Peyer's patch (tissue), 4 donors: ENCODE measurements at regions not wholly inside any gene's neighbourhood (a gene's known extent, or its start where the extent isn't known, plus 50 kb on each side); places are given as distances from the start of the nearest gene placed in this dataset.

Experiments
- CTCF ChIP-seq, 6 experiments: fragments of 450-650 bp in 4 of 6; fragments of 200-600 bp in 2 of 6; sonication (generic) in 1 of 6; IDR thresholded peaks; one replicate each; pipeline ENCODE4 v1.5.1; 2017 to 2019; ENCODE audit warnings: antibody characterized with exemption in 6 of 6, mild to moderate bottlenecking in 3 of 6, moderate library complexity in 1 of 6
- POLR2A ChIP-seq, 2 donors: fragments of 450-650 bp; IDR thresholded peaks; one replicate each; pipeline ENCODE4 v1.5.1; 2017; ENCODE audit warnings: antibody characterized with exemption in 2 of 2, mild to moderate bottlenecking in 2 of 2, moderate library complexity in 2 of 2

GRCh38 chr1:208714323-208714722 is 470.1 kb upstream of the PLXNA2 start:
- TF ChIP-seq CTCF (IDR thresholded peaks at IDR 0.05) (no peak), POLR2A (IDR thresholded peaks at IDR 0.05) (no peak)
